ENCODE measurements at regions not wholly inside any gene's neighbourhood (a gene's known extent, or its start where the extent isn't known, plus 50 kb on each side); places are given as distances from the start of the nearest gene placed in this dataset.
A peak's percentile ranks its signal among the peaks of the same experiment; 100 is the strongest.

- TF ChIP-seq GTF2I (CRISPR knock-in tag; conservative IDR thresholded peaks at IDR 0.05) (no peak), ESRRA (CRISPR knock-in tag; IDR thresholded peaks at IDR 0.05; ENCODE audit: borderline replicate concordance) (no peak), ZNF416 (CRISPR knock-in tag; IDR thresholded peaks at IDR 0.05) (no peak)
These were observed 62.2 kb upstream of the KIF26B start (continued) for GRCh38 chr1:245092638-245092976.

DNA sequence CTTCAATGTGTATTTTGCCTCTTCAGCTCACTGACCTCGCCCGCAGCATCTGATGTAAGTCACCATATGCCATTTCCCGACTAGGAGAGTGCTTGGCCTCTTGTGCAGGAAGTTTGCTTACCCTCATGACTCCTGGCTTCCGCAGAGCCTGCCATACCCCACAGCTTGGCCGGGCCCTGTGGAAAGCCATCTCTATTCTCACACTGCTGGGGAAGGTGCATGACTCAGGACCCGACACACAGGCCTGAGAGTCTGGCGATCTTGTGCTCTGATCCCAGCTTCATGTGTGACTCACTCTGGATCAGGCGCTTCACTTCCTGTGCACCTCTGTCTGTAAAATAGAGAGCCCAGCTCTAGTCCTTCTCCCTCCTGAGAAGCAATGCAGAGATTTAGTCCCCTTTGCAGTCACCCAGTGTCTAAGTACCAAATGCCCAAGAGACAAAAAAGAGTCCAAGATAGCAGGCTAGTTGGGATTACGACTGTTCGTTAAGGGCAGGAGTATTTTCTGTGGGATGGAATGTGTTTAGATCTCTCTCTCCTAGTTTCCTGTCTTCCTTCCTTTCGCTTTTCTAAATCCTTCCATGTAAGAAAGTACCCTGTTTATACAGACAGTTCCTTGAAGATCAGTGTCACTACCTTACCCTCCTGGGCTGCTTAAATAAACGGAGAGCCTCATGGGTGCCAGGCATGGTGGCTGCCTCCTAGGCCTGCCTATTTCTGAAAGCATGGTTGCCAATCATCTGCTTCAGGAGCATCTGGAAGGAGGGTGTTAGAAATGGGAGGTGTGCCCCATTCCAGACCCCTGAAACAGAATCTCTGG, 62.8 kb upstream of the KIF26B start:
- POLR2A ChIA-PET = no interaction called here
- no peak for DNase-seq (ENCODE audit: low spot score)

GRCh38 chr1:245091171-245091621, 63.6 kb upstream of the KIF26B start:
- ChIA-PET CTCF (no interaction called here), POLR2A (no interaction called here)
- no peaks in the 10 kb centered on the region for H3K9me3 Mint-ChIP-seq
- H3K27ac Mint-ChIP-seq = no peak overlapping the region
- no peak for DNase-seq (ENCODE audit: low spot score)
- no peaks in the 10 kb centered on the region for H3K27me3 Mint-ChIP-seq (ENCODE audit: low read depth)
- no peaks in the 10 kb centered on the region for H3K36me3 Mint-ChIP-seq
- H3K4me3 Mint-ChIP-seq = no peak overlapping the region
- ATAC-seq = no peak
- H3K4me1 Mint-ChIP-seq = 0 out of 2 replicates have a peak, but pooled peaks cover 2% of the 10 kb centered on the region
- TF ChIP-seq SMAD3 (CRISPR knock-in tag; IDR thresholded peaks at IDR 0.05; ENCODE audit: borderline replicate concordance) = no peak
- TF ChIP-seq, protein P1, sequence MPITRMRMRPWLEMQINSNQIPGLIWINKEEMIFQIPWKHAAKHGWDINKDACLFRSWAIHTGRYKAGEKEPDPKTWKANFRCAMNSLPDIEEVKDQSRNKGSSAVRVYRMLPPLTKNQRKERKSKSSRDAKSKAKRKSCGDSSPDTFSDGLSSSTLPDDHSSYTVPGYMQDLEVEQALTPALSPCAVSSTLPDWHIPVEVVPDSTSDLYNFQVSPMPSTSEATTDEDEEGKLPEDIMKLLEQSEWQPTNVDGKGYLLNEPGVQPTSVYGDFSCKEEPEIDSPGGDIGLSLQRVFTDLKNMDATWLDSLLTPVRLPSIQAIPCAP (CRISPR knock-in tag; IDR thresholded peaks at IDR 0.05) = no peak
- TF ChIP-seq HMGXB4 (CRISPR knock-in tag; IDR thresholded peaks at IDR 0.05) = no peak
- TF ChIP-seq STAT6 (CRISPR knock-in tag; conservative IDR thresholded peaks at IDR 0.05; ENCODE audit: low read depth) = no peak
- no peak for TF ChIP-seq FOXK1 (CRISPR knock-in tag; IDR thresholded peaks at IDR 0.05)
- TF ChIP-seq, protein P2, sequence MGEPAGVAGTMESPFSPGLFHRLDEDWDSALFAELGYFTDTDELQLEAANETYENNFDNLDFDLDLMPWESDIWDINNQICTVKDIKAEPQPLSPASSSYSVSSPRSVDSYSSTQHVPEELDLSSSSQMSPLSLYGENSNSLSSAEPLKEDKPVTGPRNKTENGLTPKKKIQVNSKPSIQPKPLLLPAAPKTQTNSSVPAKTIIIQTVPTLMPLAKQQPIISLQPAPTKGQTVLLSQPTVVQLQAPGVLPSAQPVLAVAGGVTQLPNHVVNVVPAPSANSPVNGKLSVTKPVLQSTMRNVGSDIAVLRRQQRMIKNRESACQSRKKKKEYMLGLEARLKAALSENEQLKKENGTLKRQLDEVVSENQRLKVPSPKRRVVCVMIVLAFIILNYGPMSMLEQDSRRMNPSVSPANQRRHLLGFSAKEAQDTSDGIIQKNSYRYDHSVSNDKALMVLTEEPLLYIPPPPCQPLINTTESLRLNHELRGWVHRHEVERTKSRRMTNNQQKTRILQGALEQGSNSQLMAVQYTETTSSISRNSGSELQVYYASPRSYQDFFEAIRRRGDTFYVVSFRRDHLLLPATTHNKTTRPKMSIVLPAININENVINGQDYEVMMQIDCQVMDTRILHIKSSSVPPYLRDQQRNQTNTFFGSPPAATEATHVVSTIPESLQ (CRISPR knock-in tag; IDR thresholded peaks at IDR 0.05) = no peak
- TF ChIP-seq NFATC4 (CRISPR knock-in tag; IDR thresholded peaks at IDR 0.05) = no peak
- TF ChIP-seq ELF4 (CRISPR knock-in tag; IDR thresholded peaks at IDR 0.05; ENCODE audit: low read depth) = no peak
- no peak for TF ChIP-seq TCF7 (CRISPR knock-in tag; IDR thresholded peaks at IDR 0.05; ENCODE audit: low read depth)
- TF ChIP-seq JUN (CRISPR knock-in tag; IDR thresholded peaks at IDR 0.05) = no peak
- TF ChIP-seq CREM (CRISPR knock-in tag; IDR thresholded peaks at IDR 0.05) = no peak
- TF ChIP-seq, protein P3, sequence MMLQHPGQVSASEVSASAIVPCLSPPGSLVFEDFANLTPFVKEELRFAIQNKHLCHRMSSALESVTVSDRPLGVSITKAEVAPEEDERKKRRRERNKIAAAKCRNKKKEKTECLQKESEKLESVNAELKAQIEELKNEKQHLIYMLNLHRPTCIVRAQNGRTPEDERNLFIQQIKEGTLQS (CRISPR knock-in tag; conservative IDR thresholded peaks at IDR 0.05) = no peak
- no peak for TF ChIP-seq PRDM15 (CRISPR knock-in tag; IDR thresholded peaks at IDR 0.05)
- TF ChIP-seq, protein P4, sequence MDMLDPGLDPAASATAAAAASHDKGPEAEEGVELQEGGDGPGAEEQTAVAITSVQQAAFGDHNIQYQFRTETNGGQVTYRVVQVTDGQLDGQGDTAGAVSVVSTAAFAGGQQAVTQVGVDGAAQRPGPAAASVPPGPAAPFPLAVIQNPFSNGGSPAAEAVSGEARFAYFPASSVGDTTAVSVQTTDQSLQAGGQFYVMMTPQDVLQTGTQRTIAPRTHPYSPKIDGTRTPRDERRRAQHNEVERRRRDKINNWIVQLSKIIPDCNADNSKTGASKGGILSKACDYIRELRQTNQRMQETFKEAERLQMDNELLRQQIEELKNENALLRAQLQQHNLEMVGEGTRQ (CRISPR knock-in tag; IDR thresholded peaks at IDR 0.05) = no peak

More for the DNA sequence above, 62.8 kb upstream of the KIF26B start:
- no peaks in the 10 kb centered on the region for H3K9me3 Mint-ChIP-seq
- CTCF ChIA-PET = no interaction called here
- no peak for ATAC-seq
- no peaks in the 10 kb centered on the region for H3K36me3 Mint-ChIP-seq
- H3K27me3 Mint-ChIP-seq (ENCODE audit: low read depth) = no peaks in the 10 kb centered on the region
- no peak for TF ChIP-seq ZNF317 (CRISPR knock-in tag; IDR thresholded peaks at IDR 0.05; ENCODE audit: borderline replicate concordance, low read depth)
- no peak for TF ChIP-seq SP1 (CRISPR knock-in tag; conservative IDR thresholded peaks at IDR 0.05)
- peak; percentile 91 for TF ChIP-seq GABPB1 (CRISPR knock-in tag; IDR thresholded peaks at IDR 0.05)
- no peak for TF ChIP-seq MXD4 (CRISPR knock-in tag; IDR thresholded peaks at IDR 0.05; ENCODE audit: borderline replicate concordance)
- TF ChIP-seq, protein P5, sequence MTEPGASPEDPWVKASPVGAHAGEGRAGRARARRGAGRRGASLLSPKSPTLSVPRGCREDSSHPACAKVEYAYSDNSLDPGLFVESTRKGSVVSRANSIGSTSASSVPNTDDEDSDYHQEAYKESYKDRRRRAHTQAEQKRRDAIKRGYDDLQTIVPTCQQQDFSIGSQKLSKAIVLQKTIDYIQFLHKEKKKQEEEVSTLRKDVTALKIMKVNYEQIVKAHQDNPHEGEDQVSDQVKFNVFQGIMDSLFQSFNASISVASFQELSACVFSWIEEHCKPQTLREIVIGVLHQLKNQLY (CRISPR knock-in tag; IDR thresholded peaks at IDR 0.05) = no peak
- H3K27ac Mint-ChIP-seq = no peak overlapping the region
- no peak overlapping the region for H3K4me3 Mint-ChIP-seq
- H3K4me1 Mint-ChIP-seq = 0 out of 2 replicates have a peak, but pooled peaks cover 2% of the 10 kb centered on the region
